ENCODE measurements at regions not wholly inside any gene's neighbourhood (a gene's known extent, or its start where the extent isn't known, plus 50 kb on each side); places are given as distances from the start of the nearest gene placed in this dataset.

GRCh38 chr9:104293877-104294276, 199.8 kb downstream of the SMC2 start:
- Mint-ChIP-seq H3K9me3 (ENCODE audit: insufficient read depth) (no peaks in the 10 kb centered on the region), H3K4me1 (no peaks in the 10 kb centered on the region), H3K27ac (no peak overlapping the region), H3K4me3 (no peak overlapping the region), H3K27me3 (no peaks in the 10 kb centered on the region)
- POLR2A ChIA-PET = no interaction called here
- Histone ChIP-seq H3K9me3 (ENCODE audit: control extremely low read depth in 1 of 3, control insufficient read depth in 2 of 3, insufficient read depth in 1 of 3, low read length in 2 of 3) (no peaks in the 10 kb centered on the region), H2AFZ (ENCODE audit: insufficient read depth, low read depth, low read length, poor library complexity, severe bottlenecking) (no peak overlapping the region), H3K27me3 (replicated peaks in 1 of 4; ENCODE audit: control extremely low read depth in 1 of 4, control insufficient read depth in 3 of 4, insufficient read depth in 4 of 4, low read length in 3 of 4) (no peaks in the 10 kb centered on the region), H4K20me1 (ENCODE audit: control insufficient read depth, insufficient read depth, low read length, poor library complexity, severe bottlenecking) (no peaks in the 10 kb centered on the region), H3K9ac (ENCODE audit: low read length) (no peak overlapping the region), H3K36me3 (replicated peaks in 1 of 2; ENCODE audit: control extremely low read depth in 1 of 2, control insufficient read depth in 1 of 2, extremely low read depth in 1 of 2, insufficient read depth in 2 of 2, low read length in 1 of 2) (no peaks in the 10 kb centered on the region), H3K4me1 (ENCODE audit: control insufficient read depth in 2 of 2, insufficient read depth in 2 of 2, low read length in 2 of 2) (no peaks in the 10 kb centered on the region), H3K4me2 (replicated peaks; ENCODE audit: low read depth, low read length, poor library complexity, severe bottlenecking) (no peak overlapping the region), H3K27ac (ENCODE audit: low read length in 2 of 2) (no peak overlapping the region), H3K4me3 (ENCODE audit: control extremely low read depth in 1 of 5, extremely low read depth in 1 of 5, insufficient read depth in 1 of 5, low read depth in 2 of 5, low read length in 4 of 5) (no peak overlapping the region), H3K79me2 (ENCODE audit: control insufficient read depth, insufficient read depth, low read length) (no peaks in the 10 kb centered on the region)
- ATAC-seq (ENCODE audit: low read depth) (no peak), DNase-seq (no peak)
- intact Hi-C loops (cut with micrococcal nuclease) = no loop called here
- no peak for TF ChIP-seq EZH2 (IDR thresholded peaks at IDR 0.05; ENCODE audit: borderline replicate concordance, insufficient read depth, low read depth, low read length, poor library complexity, severe bottlenecking)
- no peak for TF ChIP-seq CTCF (IDR thresholded peaks at IDR 0.05)
- CTCF ChIA-PET = no interaction called here
- 79% methylated on average over 3 of the region's 4 CpGs for WGBS (ENCODE audit: insufficient coverage)

GRCh38 chr9:104300124-104300523, 203.9 kb upstream of the OR13F1 start:
- POLR2A ChIA-PET = no interaction called here
- no peak for DNase-seq
- no peaks in the 10 kb centered on the region for H4K20me1 ChIP-seq (ENCODE audit: control insufficient read depth, insufficient read depth, low read length, poor library complexity, severe bottlenecking)
- H3K27me3 ChIP-seq (replicated peaks in 1 of 4; ENCODE audit: control extremely low read depth in 1 of 4, control insufficient read depth in 3 of 4, insufficient read depth in 4 of 4, low read length in 3 of 4) = no peaks in the 10 kb centered on the region
- Mint-ChIP-seq H3K27ac (no peak overlapping the region), H3K4me3 (no peak overlapping the region), H3K27me3 (no peaks in the 10 kb centered on the region), H3K9me3 (ENCODE audit: insufficient read depth) (no peaks in the 10 kb centered on the region), H3K4me1 (no peaks in the 10 kb centered on the region)
- H3K36me3 ChIP-seq (replicated peaks in 1 of 2; ENCODE audit: control extremely low read depth in 1 of 2, control insufficient read depth in 1 of 2, extremely low read depth in 1 of 2, insufficient read depth in 2 of 2, low read length in 1 of 2) = no peaks in the 10 kb centered on the region
- no peak overlapping the region for H3K27ac ChIP-seq (ENCODE audit: low read length in 2 of 2)
- no peak overlapping the region for H3K9ac ChIP-seq (ENCODE audit: low read length)
- no peak overlapping the region for H2AFZ ChIP-seq (ENCODE audit: insufficient read depth, low read depth, low read length, poor library complexity, severe bottlenecking)
- WGBS (ENCODE audit: insufficient coverage) = 78% methylated on average over 1 of the region's 1 CpG
- ATAC-seq (ENCODE audit: low read depth) = no peak
- no peak overlapping the region for H3K4me2 ChIP-seq (replicated peaks; ENCODE audit: low read depth, low read length, poor library complexity, severe bottlenecking)
- H3K4me1 ChIP-seq (ENCODE audit: control insufficient read depth in 2 of 2, insufficient read depth in 2 of 2, low read length in 2 of 2) = no peaks in the 10 kb centered on the region
- intact Hi-C loops (cut with micrococcal nuclease) = no loop called here
- no peak for TF ChIP-seq CTCF (IDR thresholded peaks at IDR 0.05)
- no peak for TF ChIP-seq EZH2 (IDR thresholded peaks at IDR 0.05; ENCODE audit: borderline replicate concordance, insufficient read depth, low read depth, low read length, poor library complexity, severe bottlenecking)
- H3K4me3 ChIP-seq (ENCODE audit: control extremely low read depth in 1 of 5, extremely low read depth in 1 of 5, insufficient read depth in 1 of 5, low read depth in 2 of 5, low read length in 4 of 5) = no peak overlapping the region
- peaks cover 0 to 6% (median 0%) of the 10 kb centered on the region in 3 donors for H3K9me3 ChIP-seq (ENCODE audit: control extremely low read depth in 1 of 3, control insufficient read depth in 2 of 3, insufficient read depth in 1 of 3, low read length in 2 of 3)
- H3K79me2 ChIP-seq (ENCODE audit: control insufficient read depth, insufficient read depth, low read length) = no peaks in the 10 kb centered on the region
- CTCF ChIA-PET = no interaction called here
